Embryonic facial prominence (tissue), 1 donor: ENCODE measurements at regions not wholly inside any gene's neighbourhood (a gene's known extent, or its start where the extent isn't known, plus 50 kb on each side); places are given as distances from the start of the nearest gene placed in this dataset.
A peak's percentile ranks its signal among the peaks of the same experiment; 100 is the strongest.
"Not testable (repeated sequence)": the region's sequence is repeated elsewhere in the genome, so short reads cannot be mapped to it uniquely, and the experiment has no call there.

Experiments used
- DNase-seq: peaks from one replicate; pipeline ENCODE4 v3.0.0-alpha.2; 2016; ENCODE audit errors: extremely low spot score

GRCh38 chr2:61774351-61774750 lies 79.5 kb downstream of the FAM161A start:
- DNase-seq: no peak

- no peak for DNase-seq
These were observed 81.7 kb downstream of the FAM161A start for GRCh38 chr2:61771904-61772845.

DNA sequence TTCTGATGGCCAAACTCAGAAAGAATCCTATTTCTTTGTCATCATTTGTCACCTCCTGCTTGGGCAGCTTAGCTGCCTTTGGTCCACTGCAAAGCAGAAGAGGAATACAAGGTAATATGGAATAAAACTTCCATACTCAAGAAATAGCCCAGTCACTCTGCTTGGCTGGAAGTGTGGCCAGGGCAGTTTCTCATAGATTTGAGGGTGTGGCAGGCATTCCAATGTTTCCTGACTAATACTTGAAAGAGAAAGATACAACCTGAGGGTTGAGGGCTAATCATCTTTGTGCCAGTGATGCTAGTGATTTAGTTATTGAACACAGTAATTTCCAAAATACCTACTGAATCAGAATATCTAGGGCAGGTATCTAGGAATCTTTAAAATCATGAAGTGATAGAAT lies 83.1 kb downstream of the FAM161A start:
- DNase-seq: no peak

DNA sequence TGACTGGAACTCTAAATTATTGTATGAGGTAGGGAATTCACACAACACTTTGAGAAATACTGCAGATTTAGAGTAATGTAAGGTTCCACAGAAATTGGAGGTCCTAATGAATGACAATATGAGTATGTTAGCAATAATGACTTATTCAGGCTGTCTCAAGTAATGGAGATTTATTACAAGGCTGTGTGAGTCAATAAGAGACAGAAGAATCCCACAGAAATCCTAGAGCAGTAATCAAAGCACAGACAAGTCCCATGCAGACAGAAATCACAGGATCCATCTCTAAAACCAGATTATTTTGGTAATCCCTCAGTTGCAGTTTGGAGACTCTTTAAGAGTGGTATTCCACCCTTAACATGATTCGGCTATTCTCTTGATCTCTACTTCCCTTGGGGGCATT lies 83.6 kb downstream of the FAM161A start:
- DNase-seq: no peak

- no peak for DNase-seq
These were observed 84.7 kb downstream of the FAM161A start for GRCh38 chr2:61769093-61769675.

DNA sequence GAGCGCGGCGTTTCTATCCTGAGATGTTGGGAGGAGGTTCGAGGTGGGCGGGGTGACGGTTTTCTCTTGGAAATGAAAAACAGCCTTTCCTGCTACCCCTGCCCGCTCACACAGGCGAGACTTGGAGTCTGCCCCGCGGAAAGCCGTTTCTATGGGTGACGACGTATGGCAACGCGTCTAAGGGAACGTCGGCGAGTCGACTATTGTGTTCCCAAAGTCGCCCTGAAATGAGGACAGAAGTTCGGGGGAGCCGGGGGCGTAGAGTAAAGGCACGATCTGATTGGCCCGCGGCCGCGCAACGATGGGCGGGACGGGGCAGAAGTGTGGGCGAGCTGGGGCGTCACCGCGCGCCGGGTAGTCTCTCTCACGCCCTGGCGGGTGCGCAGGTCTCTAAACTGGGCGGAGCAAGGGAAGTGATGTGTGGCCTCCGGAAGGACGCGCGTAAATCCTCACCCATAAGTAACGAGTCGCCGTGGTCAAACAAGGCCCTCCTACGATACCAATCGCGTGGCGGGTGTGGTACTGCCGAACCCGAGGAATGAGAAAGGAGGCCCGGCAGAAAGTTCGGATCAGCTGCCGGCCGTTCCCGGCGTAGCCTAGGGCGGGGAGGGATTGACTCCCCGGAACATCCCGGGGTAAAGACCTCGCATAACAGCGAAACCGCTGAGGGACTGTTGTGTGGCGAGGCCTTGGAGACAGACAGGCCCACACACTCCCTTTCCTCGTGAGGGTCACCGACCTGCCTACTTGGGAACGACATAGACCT lies 89.6 kb downstream of the FAM161A start:
- DNase-seq: peak; percentile 98

DNA sequence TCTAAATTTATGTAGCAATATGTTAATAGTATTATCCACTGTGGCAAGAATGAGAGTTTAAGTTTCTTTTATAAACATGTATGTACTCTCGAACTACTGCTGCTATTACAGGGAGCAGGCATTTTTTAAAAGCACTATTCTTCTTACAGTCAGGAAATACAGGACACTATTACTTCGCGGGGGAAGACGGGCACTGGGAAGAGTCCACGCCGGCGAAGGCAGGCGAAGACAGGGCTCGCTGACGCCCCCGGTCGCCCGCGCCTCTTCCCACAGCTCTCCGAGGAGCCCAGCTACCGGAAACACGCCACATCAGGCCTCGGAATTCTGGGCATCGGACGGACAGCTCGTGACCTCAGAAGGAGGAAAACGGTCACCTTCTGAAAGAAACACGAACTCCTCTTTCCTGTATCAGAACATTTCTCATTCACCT lies 90.2 kb downstream of the FAM161A start:
- DNase-seq: peak; percentile 16

- no peak for DNase-seq
These were observed 91.6 kb downstream of the FAM161A start for GRCh38 chr2:61762292-61762691.

- DNase-seq: no peak
These were observed 94.1 kb downstream of the FAM161A start for GRCh38 chr2:61759718-61760117.

DNA sequence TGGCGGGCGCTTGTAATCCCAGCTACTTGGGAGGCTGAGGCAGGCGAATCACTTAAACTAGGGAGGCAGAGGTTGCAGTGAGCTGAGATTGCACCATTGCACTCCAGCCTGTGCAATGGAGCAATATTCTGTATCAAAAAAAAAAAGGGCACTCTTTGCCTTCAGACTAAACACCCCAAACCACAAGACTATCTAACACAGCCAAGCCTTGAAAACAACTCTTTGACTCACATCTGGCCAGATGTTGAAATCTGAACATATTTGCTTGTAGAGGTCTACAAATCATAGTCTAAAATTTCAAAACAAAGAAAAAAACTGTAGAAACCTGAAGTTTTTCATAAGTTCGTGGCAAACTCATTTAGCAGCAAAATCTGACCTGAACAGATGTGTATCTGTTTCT lies 94.9 kb downstream of the FAM161A start:
- DNase-seq: no peak

DNA sequence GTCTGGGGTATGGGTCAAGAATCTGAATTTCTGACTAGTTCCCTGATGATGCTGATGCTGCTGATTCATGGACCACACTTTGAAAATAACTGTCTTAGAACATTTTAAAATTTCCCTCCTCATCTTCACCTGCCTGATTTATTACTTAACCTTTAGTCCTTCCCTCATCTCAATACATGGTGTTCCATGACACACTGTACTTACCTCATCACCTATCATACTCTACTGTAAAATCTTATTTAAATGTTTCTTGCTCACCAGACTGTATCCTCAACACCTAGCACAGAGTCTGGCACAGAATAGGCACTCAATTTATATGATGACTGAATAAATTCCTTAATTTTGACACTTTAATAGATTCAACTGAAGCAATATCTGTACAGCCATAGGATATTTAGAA lies 95.7 kb downstream of the FAM161A start:
- DNase-seq: no peak

GRCh38 chr2:61753512-61753911 lies 100.3 kb downstream of the FAM161A start:
- DNase-seq: no peak

GRCh38 chr2:61750624-61751023 lies 103.2 kb downstream of the FAM161A start:
- DNase-seq: no peak

DNA sequence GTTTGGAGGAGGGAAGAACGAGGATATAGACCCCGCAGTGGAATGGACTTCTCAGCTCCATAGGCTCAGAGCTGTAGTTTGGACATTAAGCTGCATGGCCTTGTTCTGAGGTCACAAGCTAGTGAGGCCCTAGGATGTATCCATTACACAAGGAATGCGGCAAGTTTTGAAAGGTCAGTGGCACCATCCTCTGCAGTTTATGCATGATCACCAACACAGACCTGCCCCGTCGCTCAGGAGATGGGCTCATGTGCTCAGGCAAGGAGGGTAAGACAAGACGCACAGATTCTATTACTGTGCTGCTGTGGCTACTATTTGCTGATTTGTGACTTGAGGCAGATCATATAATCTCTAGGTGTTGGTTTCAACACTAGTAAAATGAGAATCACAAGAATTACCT lies 110.9 kb downstream of the FAM161A start:
- no peak for DNase-seq

GRCh38 chr2:61737841-61738240 lies 116.0 kb downstream of the FAM161A start:
- no peak for DNase-seq

DNA sequence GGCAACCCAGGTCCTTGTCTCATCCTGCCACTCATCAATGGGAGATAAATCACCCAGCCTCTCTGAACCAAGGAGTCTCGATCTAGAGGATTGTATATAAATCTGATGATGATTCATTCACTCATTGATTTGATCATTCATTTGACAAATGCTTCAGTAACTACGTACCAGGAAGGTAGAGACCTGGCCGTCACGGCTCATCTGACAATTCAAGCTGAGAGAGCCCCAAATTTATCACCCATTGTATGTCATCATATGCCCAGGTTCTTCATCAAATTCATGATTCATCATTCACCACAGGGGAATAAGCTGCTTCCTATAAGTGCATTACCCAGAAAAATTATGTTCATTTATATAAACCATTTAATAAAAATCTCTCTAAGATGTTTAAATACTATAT lies 116.9 kb downstream of the FAM161A start:
- DNase-seq: no peak

GRCh38 chr2:61733563-61733962 lies 120.3 kb downstream of the FAM161A start:
- DNase-seq: no peak

DNA sequence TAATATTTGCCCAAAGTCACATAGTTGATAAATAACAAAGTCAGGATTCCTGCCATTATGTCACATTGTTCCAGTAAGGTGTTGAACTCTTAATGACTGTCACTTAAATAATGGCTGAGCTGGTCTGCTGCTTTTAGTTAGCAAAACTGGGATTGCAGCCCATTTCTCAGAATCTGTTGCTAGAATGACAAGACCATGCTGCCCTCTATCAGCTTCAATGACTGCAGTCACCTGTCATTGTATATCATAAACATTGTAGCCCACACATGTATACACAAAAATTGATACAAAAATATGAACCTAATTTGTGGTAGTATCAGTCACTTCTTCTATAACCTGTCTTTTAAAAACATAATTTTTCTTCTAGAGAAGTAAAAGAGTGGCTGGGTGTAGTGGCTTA lies 121.1 kb downstream of the FAM161A start:
- no peak for DNase-seq

DNA sequence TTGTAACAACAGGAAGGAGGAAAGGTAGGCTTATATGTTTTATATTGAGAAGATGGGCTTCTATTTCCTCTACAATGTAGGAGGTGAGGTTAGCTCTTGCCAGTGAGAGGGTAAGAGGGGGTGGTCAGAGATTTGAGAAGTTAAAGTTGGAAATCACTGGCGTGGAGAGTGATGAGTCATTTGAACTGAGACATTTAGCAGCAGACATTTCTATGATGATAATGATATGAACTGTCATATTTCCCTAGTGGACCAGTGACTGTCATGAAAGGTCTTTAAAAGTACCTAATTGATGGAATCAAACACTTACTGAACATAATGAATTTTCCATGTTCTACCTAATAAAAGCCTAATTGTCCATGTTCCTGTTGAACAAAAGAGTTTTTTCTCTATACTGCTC lies 126.1 kb downstream of the FAM161A start:
- no peak for DNase-seq

- no peak for DNase-seq
These were observed 127.2 kb downstream of the FAM161A start for GRCh38 chr2:61726456-61727209.

- DNase-seq: not testable (repeated sequence)
These were observed 130.5 kb downstream of the FAM161A start for GRCh38 chr2:61723364-61723763.

GRCh38 chr2:61722800-61723199 lies 131.1 kb downstream of the FAM161A start:
- no peak for DNase-seq
